ENCODE measurements at regions not wholly inside any gene's neighbourhood (a gene's known extent, or its start where the extent isn't known, plus 50 kb on each side); places are given as distances from the start of the nearest gene placed in this dataset.

DNA sequence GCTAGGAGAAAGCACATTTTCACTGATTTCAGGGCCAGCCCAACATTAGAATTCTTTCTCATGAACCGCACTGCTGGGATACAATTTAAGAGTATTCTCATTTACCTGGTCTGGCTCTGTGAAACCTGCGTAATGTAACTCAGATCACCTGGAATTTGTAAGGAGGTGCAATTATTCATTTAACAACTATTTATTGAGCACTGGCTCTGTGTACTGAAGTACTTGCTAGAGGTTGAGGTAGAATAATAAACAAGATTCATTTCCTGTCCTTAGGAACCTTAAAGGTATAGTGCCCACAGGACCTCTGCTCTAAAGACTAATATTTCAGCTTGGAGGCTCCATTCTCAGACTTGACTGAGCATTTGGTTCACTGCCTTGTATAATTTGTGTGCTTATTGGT, 242.2 kb upstream of the ZPLD1 start:
- TF ChIP-seq, protein P1, sequence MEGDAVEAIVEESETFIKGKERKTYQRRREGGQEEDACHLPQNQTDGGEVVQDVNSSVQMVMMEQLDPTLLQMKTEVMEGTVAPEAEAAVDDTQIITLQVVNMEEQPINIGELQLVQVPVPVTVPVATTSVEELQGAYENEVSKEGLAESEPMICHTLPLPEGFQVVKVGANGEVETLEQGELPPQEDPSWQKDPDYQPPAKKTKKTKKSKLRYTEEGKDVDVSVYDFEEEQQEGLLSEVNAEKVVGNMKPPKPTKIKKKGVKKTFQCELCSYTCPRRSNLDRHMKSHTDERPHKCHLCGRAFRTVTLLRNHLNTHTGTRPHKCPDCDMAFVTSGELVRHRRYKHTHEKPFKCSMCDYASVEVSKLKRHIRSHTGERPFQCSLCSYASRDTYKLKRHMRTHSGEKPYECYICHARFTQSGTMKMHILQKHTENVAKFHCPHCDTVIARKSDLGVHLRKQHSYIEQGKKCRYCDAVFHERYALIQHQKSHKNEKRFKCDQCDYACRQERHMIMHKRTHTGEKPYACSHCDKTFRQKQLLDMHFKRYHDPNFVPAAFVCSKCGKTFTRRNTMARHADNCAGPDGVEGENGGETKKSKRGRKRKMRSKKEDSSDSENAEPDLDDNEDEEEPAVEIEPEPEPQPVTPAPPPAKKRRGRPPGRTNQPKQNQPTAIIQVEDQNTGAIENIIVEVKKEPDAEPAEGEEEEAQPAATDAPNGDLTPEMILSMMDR (IDR thresholded peaks at IDR 0.05 in 8 of 11, conservative IDR thresholded peaks at IDR 0.05 in 3 of 11) = no peak
- no peak for TF ChIP-seq POLR2A (IDR thresholded peaks at IDR 0.05)

Data from spleen (tissue), 7 donors.